ENCODE measurements at regions not wholly inside any gene's neighbourhood (a gene's known extent, or its start where the extent isn't known, plus 50 kb on each side); places are given as distances from the start of the nearest gene placed in this dataset.

DNA sequence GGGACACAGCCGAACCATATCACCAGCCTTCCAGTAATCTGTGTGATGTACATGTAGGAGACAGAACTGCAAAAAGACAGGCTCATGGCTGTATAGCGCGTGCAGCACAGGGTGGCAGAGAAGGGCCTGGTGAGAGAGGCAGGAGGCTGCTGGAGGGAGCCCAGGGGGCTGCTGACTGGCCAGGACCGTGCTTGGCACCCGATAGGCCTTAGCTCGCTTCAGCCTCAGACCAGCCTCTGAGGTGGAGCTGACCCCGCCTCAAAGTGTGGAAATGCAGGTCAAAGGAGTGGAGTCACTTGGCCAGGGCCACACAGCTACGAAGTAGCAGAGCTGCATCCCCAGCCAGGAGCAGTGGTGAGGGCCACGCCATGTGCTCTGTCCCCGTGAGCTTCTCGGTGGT, 707.6 kb downstream of the QKI start:
- WGBS (ENCODE audit: insufficient coverage, low lambda C conversion rate) = no CpG with 5 or more reads among the region's 11 CpGs
- peaks cover 12% of the 10 kb centered on the region for H3K9me3 ChIP-seq (ENCODE audit: control insufficient read depth, low read depth, low read length)
- H3K36me3 ChIP-seq (ENCODE audit: control insufficient read depth, insufficient read depth, low read length) = no peaks in the 10 kb centered on the region
- H3K4me3 ChIP-seq (ENCODE audit: low read length) = no peak overlapping the region
- no peaks in the 10 kb centered on the region for H3K27me3 ChIP-seq (ENCODE audit: control insufficient read depth, insufficient read depth, low read length)
- no peaks in the 10 kb centered on the region for H3K4me1 ChIP-seq (ENCODE audit: control insufficient read depth, insufficient read depth, low read length)
- no peak overlapping the region for H3K27ac ChIP-seq (ENCODE audit: low read length)
- no peak for DNase-seq

DNA sequence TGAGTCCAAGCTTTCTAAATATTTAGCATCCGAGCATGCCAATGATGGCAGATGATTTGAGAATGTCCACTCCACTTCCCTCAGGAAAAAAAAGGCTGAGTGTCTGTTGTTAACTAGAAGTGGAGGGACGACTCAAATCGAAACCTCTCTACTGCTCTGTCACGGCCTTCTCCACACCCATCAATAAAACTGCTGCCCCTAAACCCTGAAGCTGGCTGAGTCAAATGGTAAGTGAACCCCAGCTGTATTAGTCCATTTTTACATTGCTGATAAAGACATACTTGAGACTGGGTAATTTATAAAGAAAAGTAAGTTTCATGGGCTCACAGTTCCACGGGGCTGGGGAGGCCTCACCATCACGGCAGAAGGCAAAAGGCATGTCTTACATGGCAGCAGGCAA, 707.0 kb downstream of the QKI start:
- no peak overlapping the region for H3K4me3 ChIP-seq (ENCODE audit: low read length)
- 100% methylated on average over 1 of the region's 6 CpGs for WGBS (ENCODE audit: insufficient coverage, low lambda C conversion rate)

DNA sequence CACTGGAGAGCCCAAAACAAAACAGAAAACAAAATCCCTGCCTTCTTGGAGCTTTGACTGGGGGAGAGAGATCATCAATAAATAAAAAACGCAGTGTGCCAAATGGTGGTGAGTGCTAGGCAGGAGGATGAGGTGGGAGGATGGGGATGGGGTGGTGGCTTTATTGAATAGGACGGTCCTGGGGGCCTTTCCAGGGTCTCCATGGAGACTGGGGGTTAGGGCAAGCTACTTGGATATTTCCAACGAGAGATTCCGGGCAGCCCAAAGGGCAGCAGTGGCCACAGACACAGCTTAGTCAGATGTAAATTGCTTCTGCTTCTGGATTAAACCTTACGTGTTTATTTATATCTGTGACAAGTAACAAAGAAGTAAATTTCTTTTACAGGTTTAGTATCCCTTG, 700.1 kb downstream of the QKI start:
- H3K36me3 ChIP-seq (ENCODE audit: control insufficient read depth, insufficient read depth, low read length) = no peaks in the 10 kb centered on the region
- no peaks in the 10 kb centered on the region for H3K9me3 ChIP-seq (ENCODE audit: control insufficient read depth, low read depth, low read length)
- H3K27ac ChIP-seq (ENCODE audit: low read length) = no peak overlapping the region
- WGBS (ENCODE audit: insufficient coverage, low lambda C conversion rate) = 100% methylated on average over 1 of the region's 5 CpGs
- DNase-seq = no peak
- no peaks in the 10 kb centered on the region for H3K27me3 ChIP-seq (ENCODE audit: control insufficient read depth, insufficient read depth, low read length)
- H3K4me3 ChIP-seq (ENCODE audit: low read length) = no peak overlapping the region
- no peaks in the 10 kb centered on the region for H3K4me1 ChIP-seq (ENCODE audit: control insufficient read depth, insufficient read depth, low read length)

More for the DNA sequence above, 707.0 kb downstream of the QKI start:
- no peak for DNase-seq
- peaks cover 12% of the 10 kb centered on the region for H3K9me3 ChIP-seq (ENCODE audit: control insufficient read depth, low read depth, low read length)
- H3K36me3 ChIP-seq (ENCODE audit: control insufficient read depth, insufficient read depth, low read length) = no peaks in the 10 kb centered on the region
- H3K27ac ChIP-seq (ENCODE audit: low read length) = no peak overlapping the region
- H3K4me1 ChIP-seq (ENCODE audit: control insufficient read depth, insufficient read depth, low read length) = no peaks in the 10 kb centered on the region
- H3K27me3 ChIP-seq (ENCODE audit: control insufficient read depth, insufficient read depth, low read length) = no peaks in the 10 kb centered on the region

DNA sequence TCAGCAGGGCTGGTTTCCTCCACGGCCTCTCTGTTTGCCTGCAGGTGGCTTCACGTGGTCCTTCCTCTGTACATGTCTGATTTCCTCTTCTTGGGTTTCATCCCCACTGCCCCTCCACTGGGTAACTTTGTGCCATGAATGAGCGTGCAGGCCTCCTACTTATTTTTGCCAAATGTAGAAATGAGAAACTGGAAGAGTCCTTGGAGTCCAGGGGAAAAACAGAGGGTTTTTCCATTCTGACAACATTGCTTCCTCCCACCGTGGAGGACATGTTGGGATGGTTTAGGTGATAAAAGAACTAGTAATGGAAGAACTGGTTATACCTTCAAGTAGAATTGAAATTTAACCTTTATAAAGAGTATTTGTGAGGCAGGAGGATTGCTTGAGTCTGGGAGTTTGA, 699.5 kb downstream of the QKI start:
- Histone ChIP-seq H3K27me3 (ENCODE audit: control insufficient read depth, insufficient read depth, low read length) (no peaks in the 10 kb centered on the region), H3K9me3 (ENCODE audit: control insufficient read depth, low read depth, low read length) (no peaks in the 10 kb centered on the region), H3K36me3 (ENCODE audit: control insufficient read depth, insufficient read depth, low read length) (no peaks in the 10 kb centered on the region), H3K4me1 (ENCODE audit: control insufficient read depth, insufficient read depth, low read length) (no peaks in the 10 kb centered on the region), H3K27ac (ENCODE audit: low read length) (no peak overlapping the region), H3K4me3 (ENCODE audit: low read length) (no peak overlapping the region)
- no CpG with 5 or more reads among the region's 4 CpGs for WGBS (ENCODE audit: insufficient coverage, low lambda C conversion rate)
- no peak for DNase-seq

DNA sequence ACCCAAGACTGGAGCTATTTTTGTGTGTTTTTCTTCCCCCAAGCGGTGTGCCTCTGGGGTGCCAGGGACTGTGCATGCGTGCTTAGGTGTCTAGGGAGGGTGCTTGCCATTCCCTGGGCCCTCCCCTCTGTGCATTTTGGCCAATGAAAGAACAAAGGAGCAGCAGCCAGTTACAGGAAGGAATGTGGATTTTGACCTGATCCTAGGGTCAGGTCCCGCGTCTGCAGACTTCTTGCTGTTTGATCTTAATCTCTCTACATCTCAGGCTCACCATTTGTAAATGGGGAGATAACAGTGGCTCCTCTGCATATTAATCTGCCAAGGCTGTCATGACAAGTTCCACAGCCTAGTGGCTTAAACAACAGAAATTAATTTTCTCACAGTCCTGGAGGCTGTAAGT, 699.1 kb downstream of the QKI start:
- Histone ChIP-seq H3K27me3 (ENCODE audit: control insufficient read depth, insufficient read depth, low read length) (no peaks in the 10 kb centered on the region), H3K36me3 (ENCODE audit: control insufficient read depth, insufficient read depth, low read length) (no peaks in the 10 kb centered on the region), H3K27ac (ENCODE audit: low read length) (no peak overlapping the region), H3K4me1 (ENCODE audit: control insufficient read depth, insufficient read depth, low read length) (no peaks in the 10 kb centered on the region), H3K9me3 (ENCODE audit: control insufficient read depth, low read depth, low read length) (no peaks in the 10 kb centered on the region), H3K4me3 (ENCODE audit: low read length) (no peak overlapping the region)
- no CpG with 5 or more reads among the region's 4 CpGs for WGBS (ENCODE audit: insufficient coverage, low lambda C conversion rate)
- DNase-seq = no peak

DNA sequence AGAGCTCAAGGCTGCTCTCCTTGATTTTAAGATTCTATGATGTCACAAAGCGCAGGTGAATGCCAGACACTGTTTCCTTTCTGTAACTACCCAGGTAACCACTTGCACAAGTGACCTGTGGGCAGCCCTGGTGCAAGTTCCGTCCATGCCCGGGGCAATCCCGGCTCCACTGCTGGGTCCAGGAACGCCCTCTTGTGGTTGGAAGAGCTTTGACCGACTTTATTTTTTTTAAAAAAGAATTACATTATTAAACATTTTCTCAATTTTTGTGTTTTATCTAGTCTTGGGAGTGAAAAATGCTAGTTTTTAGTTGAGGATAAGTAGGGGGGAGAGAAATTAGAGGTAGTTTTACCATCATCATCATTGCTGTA, 695.2 kb downstream of the QKI start:
- H3K27ac ChIP-seq (ENCODE audit: low read length) = no peak overlapping the region
- H3K27me3 ChIP-seq (ENCODE audit: control insufficient read depth, insufficient read depth, low read length) = no peaks in the 10 kb centered on the region
- H3K4me1 ChIP-seq (ENCODE audit: control insufficient read depth, insufficient read depth, low read length) = no peaks in the 10 kb centered on the region
- no CpG with 5 or more reads among the region's 6 CpGs for WGBS (ENCODE audit: insufficient coverage, low lambda C conversion rate)
- peaks cover 7% of the 10 kb centered on the region for H3K9me3 ChIP-seq (ENCODE audit: control insufficient read depth, low read depth, low read length)
- H3K36me3 ChIP-seq (ENCODE audit: control insufficient read depth, insufficient read depth, low read length) = no peaks in the 10 kb centered on the region
- no peak overlapping the region for H3K4me3 ChIP-seq (ENCODE audit: low read length)
- DNase-seq = no peak

DNA sequence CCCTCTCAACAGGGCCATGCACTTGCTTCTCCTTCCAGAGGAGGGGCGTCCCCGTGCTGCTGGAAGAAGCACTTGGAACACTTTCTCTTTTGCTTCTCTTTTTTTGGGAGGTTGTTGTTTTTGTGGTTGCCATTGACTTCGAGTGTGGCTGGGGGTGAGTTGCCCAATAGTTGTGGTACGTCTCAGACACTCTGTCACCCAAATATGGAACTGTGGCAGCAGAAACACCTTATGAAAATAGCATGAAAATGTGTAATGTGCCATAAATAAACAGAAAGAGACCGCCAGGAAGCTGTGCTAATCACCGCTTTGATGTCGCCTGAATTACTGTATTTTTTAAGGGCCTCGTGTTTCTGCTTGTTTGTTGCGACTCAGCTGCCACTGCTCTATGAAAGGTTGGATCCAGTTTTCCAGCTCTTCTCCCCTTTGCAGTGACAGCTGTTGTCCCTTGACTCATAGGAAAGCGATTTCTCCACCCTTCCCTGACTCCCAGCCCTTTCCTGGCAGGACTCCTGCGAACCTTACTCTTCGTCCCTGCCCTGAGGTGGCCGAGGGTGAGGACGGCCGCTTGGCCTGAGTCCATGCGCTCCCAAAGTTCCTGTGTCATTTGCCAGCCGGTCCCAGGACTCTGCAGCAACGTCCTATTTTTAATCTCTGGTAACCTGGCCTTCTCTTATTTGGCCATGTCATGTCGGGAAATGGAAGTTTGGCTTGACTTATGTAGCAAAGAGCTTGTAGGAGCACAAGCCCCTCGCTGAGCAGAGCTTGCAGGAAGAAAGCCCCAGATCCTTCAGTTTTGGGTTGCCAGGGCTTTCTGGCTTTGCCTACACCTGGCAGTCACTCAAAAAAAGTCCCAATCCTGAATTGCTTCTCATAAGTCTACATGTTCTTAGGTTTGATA, 694.6 kb downstream of the QKI start:
- Histone ChIP-seq H3K36me3 (ENCODE audit: control insufficient read depth, insufficient read depth, low read length) (no peaks in the 10 kb centered on the region), H3K4me3 (ENCODE audit: low read length) (no peak overlapping the region), H3K27me3 (ENCODE audit: control insufficient read depth, insufficient read depth, low read length) (no peaks in the 10 kb centered on the region), H3K9me3 (ENCODE audit: control insufficient read depth, low read depth, low read length) (peaks cover 7% of the 10 kb centered on the region), H3K27ac (ENCODE audit: low read length) (no peak overlapping the region), H3K4me1 (ENCODE audit: control insufficient read depth, insufficient read depth, low read length) (no peaks in the 10 kb centered on the region)
- WGBS (ENCODE audit: insufficient coverage, low lambda C conversion rate) = no CpG with 5 or more reads among the region's 20 CpGs
- peak in 1 of 2 donors; percentile 9 for DNase-seq

DNA sequence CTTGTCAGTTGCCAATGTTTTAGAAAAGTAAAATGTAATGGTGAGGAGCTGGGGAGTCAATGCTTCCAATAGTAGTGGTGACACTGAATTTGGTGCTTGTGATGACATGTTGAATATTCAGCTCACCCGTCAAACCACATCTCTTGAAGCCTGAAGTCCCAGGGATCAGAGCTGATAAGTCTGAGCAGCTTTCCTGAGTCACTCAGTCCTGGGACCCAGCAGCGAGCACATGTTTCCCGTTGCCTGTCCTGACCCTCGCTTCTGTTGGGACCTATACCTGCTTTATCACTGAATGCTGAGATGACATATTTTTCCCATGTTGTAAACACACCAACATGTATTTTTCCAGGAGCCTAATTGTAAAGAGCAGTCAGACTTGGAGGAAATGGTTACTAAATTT, 693.6 kb downstream of the QKI start:
- H3K4me1 ChIP-seq (ENCODE audit: control insufficient read depth, insufficient read depth, low read length) = no peaks in the 10 kb centered on the region
- DNase-seq = no peak
- no peak overlapping the region for H3K4me3 ChIP-seq (ENCODE audit: low read length)
- WGBS (ENCODE audit: insufficient coverage, low lambda C conversion rate) = no CpG with 5 or more reads among the region's 4 CpGs
- no peaks in the 10 kb centered on the region for H3K36me3 ChIP-seq (ENCODE audit: control insufficient read depth, insufficient read depth, low read length)
- peaks cover 7% of the 10 kb centered on the region for H3K9me3 ChIP-seq (ENCODE audit: control insufficient read depth, low read depth, low read length)
- no peaks in the 10 kb centered on the region for H3K27me3 ChIP-seq (ENCODE audit: control insufficient read depth, insufficient read depth, low read length)
- no peak overlapping the region for H3K27ac ChIP-seq (ENCODE audit: low read length)

DNA sequence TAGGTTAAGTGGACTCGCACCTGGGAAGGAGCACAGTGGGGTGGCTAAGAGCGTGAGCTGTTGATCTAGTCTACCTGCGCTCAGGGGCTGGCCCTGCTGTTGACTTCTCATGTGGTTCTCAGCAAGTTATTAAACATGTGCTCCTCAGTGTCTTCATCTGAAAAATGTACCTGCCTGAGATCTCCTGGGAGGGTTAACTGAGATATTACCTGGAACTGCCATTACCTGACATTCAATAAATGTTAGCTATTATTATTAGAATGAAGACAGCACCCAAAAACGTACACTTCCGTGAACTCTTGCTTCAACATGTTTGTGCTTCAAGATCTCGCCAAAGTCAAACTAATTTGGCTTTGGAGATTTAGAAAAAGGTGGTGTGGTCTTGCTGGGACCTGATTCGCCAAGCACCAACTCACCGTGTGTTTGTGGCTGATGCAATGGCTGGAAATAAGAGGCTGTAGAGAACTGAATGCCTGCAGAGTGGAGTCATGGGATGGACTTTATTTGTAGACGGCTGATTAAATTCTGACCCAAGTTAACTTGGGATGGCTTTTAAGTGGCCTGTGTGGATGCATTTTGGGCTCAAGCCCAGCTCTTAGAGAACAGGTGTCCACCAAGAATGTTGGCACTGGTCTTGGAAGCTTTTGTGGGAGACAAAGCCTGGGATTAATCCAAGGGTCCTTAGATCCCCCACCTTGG, 692.9 kb downstream of the QKI start:
- H3K27ac ChIP-seq (ENCODE audit: low read length) = no peak overlapping the region
- H3K9me3 ChIP-seq (ENCODE audit: control insufficient read depth, low read depth, low read length) = peaks cover 7% of the 10 kb centered on the region
- no peaks in the 10 kb centered on the region for H3K27me3 ChIP-seq (ENCODE audit: control insufficient read depth, insufficient read depth, low read length)
- H3K4me1 ChIP-seq (ENCODE audit: control insufficient read depth, insufficient read depth, low read length) = no peaks in the 10 kb centered on the region
- no peak for DNase-seq
- no CpG with 5 or more reads among the region's 9 CpGs for WGBS (ENCODE audit: insufficient coverage, low lambda C conversion rate)
- no peaks in the 10 kb centered on the region for H3K36me3 ChIP-seq (ENCODE audit: control insufficient read depth, insufficient read depth, low read length)
- H3K4me3 ChIP-seq (ENCODE audit: low read length) = no peak overlapping the region

DNA sequence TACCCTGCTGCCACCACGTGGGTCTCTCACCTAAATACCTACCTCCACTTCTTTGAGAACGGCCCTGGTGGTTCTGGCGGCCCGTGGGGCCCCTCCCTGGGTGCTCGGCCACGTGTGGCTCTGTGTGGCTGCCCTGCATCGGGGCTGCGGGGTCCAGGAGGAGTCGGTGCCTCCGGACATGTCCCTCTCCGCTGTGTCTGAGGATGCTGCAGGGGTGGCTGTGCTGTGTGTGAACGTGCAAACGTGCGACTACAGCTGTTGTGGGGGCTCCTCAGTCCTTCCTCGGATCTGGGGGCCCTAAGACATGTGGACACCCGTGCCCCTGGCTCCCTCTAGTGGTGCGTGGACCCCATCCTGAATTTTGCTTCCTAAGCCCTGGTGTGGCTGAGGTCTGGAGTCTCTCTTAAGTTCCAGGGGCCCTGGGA, 691.8 kb downstream of the QKI start:
- no peaks in the 10 kb centered on the region for H3K36me3 ChIP-seq (ENCODE audit: control insufficient read depth, insufficient read depth, low read length)
- no peak for DNase-seq
- no peak overlapping the region for H3K27ac ChIP-seq (ENCODE audit: low read length)
- H3K27me3 ChIP-seq (ENCODE audit: control insufficient read depth, insufficient read depth, low read length) = no peaks in the 10 kb centered on the region
- H3K9me3 ChIP-seq (ENCODE audit: control insufficient read depth, low read depth, low read length) = peaks cover 10% of the 10 kb centered on the region
- H3K4me3 ChIP-seq (ENCODE audit: low read length) = no peak overlapping the region
- WGBS (ENCODE audit: insufficient coverage, low lambda C conversion rate) = no CpG with 5 or more reads among the region's 17 CpGs
- H3K4me1 ChIP-seq (ENCODE audit: control insufficient read depth, insufficient read depth, low read length) = no peaks in the 10 kb centered on the region
